KOPT-K1 (cell line): ENCODE measurements at regions not wholly inside any gene's neighbourhood (a gene's known extent, or its start where the extent isn't known, plus 50 kb on each side); places are given as distances from the start of the nearest gene placed in this dataset.

ENCODE experiments used
- H3K27ac ChIP-seq: fragments of 200-600 bp; sonication (generic); 2 replicates; pipeline ENCODE4 v1.5.1; 2016; ENCODE audit warnings: antibody characterized with exemption, mild to moderate bottlenecking, low read depth, low read length; ENCODE audit not compliant: poor library complexity, severe bottlenecking
- H3K36me3 ChIP-seq: fragments of 200-600 bp; sonication (generic); 2 replicates; pipeline ENCODE4 v1.5.1; 2017; ENCODE audit warnings: antibody characterized with exemption, mild to moderate bottlenecking, low read length, moderate library complexity; ENCODE audit not compliant: insufficient read depth
- H3K9me3 ChIP-seq: fragments of 200-600 bp; sonication (generic); 2 replicates; pipeline ENCODE4 v1.5.1; 2017; ENCODE audit warnings: antibody characterized with exemption, low read length, mild to moderate bottlenecking; ENCODE audit not compliant: insufficient read depth, poor library complexity, severe bottlenecking

DNA sequence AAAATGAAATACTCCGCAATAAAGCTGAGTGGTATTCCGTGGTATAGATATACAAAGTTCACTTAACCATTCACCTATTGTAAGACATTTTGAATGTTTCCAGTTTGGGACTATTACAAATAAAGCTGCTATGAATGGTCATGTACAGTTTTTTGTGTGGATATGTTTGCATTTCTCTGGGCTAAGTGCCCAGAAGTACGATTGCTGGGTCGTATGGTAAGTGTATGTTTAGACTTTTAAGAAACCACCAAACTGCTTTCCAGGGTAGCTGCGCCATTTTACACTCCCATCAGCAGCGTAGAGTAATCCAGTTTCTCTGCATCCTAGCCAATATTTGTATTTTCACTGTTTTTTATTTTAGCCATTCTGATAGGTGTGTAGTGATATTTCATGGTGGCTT lies 208.4 kb upstream of the TLE3 start:
- Histone ChIP-seq H3K36me3 (no peaks in the 10 kb centered on the region), H3K9me3 (no peaks in the 10 kb centered on the region), H3K27ac (no peak overlapping the region)

DNA sequence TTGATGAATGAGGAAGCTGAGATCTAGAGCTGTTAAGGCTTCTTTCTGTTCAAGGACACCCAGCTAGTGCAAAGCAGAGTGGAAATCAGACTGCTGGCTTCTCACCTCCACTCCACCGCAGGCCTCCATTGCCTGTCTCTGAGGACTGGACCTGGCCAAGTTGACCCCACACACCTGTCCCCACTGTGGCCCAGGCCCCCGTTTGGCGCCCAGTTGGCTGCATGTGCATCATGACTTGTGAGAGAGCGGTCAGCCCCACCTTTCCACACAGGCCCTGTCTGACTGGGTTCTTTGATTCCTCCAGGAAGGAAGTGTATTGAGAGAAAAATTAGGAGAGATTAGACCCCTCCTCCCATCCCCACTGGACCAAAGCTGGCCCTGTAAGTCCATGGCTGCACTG lies 206.3 kb upstream of the TLE3 start:
- H3K36me3 ChIP-seq = no peaks in the 10 kb centered on the region
- H3K9me3 ChIP-seq = no peaks in the 10 kb centered on the region
- H3K27ac ChIP-seq = no peak overlapping the region

DNA sequence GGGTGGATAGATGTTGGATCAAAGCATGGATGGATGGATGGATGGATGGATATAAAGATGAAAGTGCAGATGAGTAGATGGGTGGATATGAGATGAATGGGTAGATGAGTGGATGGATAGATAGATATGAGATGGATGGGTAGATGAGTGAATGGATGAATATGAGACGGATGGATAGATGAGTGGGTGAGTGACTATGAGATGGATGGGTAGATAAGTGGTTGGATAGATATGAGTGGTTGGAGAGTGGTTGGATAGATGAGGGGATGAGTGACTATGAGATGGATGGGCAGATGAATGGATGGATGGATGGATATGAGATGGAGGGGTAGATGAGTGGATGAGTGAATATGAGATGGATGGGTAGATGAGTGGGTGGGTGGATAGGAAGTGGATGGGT lies 204.6 kb upstream of the TLE3 start:
- no peaks in the 10 kb centered on the region for H3K36me3 ChIP-seq
- no peaks in the 10 kb centered on the region for H3K9me3 ChIP-seq
- H3K27ac ChIP-seq = no peak overlapping the region

DNA sequence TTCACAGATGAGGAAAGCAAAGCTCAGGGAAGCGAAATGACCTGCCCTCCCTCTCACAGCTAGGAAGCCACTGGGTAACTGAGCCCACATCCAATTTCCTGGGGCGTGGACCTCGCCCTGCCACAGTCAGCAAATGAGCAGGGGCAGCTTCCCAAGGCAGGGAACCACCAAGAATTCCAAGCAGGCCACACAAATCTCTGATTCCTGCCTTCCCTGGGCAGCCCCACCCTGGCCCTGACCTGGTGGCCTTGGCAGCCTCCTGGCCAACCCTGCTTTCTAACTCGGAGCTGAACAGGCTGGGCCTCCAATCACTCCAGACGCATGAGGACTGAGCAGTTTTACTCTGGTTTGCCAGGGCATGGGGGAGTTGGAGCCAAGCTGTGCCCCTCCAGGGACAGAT lies 203.7 kb upstream of the TLE3 start:
- Histone ChIP-seq H3K27ac (peak overlapping the region; percentile 87), H3K36me3 (no peaks in the 10 kb centered on the region), H3K9me3 (no peaks in the 10 kb centered on the region)

DNA sequence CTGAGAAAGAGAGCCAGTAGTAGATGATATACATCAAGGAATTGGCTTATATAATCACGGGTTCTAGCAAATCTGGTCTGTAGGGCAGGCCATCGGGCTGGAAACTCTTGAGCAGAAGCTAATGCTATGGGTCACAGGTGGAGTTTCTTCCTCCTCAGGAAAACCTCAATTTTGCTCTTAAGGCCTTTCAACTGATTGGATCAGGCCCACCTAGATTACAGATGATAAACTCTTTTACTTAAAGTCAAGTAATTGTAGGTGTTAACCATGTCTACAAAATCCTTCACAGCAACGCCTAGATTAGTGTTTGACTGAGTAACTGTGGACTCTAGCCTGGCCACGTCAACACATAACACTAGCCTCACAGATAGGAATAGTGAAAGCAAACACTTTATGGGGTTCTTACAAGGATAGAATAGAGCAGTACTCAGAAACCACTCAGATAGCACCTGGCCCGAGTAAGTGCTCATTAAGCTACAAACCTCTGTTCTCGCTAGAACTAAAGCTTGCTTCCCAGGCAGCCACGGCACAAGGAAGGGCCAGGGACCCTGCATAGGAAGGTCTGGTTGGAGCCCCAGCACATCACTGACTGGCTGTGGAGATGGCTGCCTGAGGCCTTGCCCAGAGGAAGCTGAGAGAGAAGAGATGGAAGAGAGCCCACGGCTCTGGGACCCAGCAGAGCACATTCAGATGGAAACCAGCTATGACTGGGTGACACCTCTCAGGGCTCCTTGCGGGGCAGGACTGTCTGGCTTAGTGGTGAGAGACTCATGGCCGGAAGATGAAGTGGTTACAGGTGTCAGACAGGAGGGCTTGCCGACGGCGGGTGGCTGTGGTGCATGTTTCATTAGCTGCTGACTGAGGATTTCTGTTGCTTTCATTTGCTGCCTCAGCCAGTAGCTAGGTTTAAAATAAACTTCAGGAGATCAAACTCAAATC lies 202.5 kb upstream of the TLE3 start:
- Histone ChIP-seq H3K36me3 (no peaks in the 10 kb centered on the region), H3K27ac (peak overlapping the region; percentile 87), H3K9me3 (no peaks in the 10 kb centered on the region)

DNA sequence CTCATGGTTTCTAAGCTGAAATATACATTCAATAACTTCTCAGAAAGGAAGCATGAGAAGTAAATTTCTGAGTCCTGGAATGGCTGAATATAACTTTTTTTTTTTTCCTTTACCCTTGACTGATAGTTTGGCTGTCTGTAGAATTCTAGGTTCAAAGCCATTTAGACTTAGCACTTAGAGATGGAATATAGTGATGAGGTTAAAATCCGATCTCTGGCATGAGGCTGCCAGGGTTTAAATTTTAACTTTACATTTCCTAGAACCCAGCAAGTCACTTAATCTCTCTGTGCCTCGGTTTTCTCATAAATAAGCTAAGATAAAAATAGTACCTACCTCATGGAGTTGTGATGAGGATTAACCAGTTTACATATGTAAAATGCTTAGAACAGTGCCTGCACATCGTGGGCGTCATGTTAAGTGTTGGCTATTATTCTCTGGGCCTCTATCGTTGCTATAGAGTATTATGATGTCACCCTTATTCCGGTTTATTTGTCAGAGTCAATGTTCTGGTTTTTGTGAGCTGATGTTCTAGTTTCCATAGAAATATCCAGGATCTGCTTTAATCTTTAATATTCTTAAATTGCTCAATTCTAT lies 199.8 kb upstream of the TLE3 start:
- H3K9me3 ChIP-seq = no peaks in the 10 kb centered on the region
- no peak overlapping the region for H3K27ac ChIP-seq
- H3K36me3 ChIP-seq = no peaks in the 10 kb centered on the region

DNA sequence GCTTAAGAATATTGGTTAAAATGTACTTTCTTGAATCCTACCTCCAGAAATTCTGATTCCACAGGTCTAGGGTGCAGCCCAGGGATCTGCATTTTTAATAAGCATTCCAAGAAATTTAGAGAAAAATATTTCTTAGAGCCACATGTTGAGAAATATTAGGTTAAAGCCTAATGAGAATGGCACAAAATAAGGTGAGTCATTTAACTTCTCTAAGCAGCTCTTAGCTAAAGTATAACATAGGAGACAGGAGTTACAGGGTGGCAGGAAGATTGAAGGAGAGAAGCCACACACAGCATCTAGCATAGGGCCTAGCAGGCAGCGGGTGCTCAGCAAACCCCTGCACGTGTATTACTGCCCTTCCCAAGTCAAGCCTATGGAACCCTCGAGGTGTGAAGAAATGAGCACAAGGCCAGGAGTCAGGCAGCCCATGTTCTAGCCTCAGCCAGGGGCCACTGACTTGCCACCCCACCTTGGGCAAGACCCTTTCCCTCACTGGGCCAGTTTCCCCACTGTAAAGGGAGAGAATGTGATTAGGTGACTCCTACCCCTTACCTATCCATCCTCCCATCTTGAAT lies 197.1 kb upstream of the TLE3 start:
- no peaks in the 10 kb centered on the region for H3K9me3 ChIP-seq
- no peak overlapping the region for H3K27ac ChIP-seq
- H3K36me3 ChIP-seq = no peaks in the 10 kb centered on the region

DNA sequence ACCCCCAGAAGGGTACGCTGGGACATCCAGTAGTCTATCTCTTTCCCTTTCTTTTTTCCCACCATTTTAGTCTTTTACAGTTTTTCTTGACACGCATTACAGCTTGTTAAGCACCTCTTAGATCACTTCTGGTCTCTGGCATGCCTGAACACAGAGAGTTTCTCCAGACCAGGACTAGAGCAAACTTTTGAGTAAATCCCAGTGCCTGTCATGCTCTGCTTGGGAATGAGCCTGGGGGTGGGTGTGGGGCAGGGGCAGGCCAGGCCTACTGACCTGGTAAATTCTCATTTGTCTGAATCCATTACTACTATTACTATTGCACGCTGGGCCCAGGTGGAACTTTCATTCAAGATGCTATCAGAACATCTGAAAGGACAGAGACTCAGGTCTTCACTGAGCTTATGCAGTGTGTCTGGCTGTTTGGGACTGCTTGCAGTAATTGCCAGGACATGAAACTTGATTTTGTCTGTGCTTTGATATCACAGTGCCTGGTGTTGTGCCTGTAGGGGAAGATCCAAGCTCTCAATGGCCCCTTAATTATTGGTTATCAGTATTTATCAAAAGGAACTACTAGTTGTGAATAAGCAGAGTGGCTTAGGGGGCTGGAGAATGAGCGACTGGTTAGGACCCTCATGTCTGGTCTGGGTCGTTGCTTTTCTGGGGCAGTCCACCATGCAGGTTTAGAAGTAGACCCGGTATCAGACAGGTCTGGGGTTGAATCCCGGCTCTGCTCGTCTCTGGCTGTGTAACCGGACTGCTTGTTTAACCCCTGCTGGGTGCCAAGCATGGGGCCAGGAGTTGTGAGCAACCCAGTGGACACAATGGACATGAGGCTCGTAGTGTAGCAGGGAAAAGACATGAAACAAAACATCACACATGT lies 196.1 kb upstream of the TLE3 start:
- Histone ChIP-seq H3K27ac (no peak overlapping the region), H3K36me3 (no peaks in the 10 kb centered on the region), H3K9me3 (no peaks in the 10 kb centered on the region)

DNA sequence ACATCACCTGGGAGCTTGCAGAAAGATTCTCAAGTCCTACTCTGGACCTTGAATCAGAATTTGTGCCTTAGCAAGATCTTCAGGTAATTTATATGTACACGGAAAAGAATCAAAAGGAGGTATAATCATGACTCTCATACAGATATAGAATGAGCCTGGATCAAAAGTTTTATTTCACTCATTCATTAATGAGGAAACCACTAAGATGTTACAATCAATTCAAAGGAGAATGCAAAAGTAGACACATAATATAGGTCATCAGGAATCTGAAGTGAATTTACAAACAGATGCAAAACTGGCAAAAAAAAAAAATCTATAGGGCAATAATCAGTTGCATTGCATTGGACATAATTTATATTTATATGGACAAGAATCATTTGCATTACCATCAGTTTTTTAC lies 195.4 kb upstream of the TLE3 start:
- H3K9me3 ChIP-seq = no peaks in the 10 kb centered on the region
- no peak overlapping the region for H3K27ac ChIP-seq
- no peaks in the 10 kb centered on the region for H3K36me3 ChIP-seq

DNA sequence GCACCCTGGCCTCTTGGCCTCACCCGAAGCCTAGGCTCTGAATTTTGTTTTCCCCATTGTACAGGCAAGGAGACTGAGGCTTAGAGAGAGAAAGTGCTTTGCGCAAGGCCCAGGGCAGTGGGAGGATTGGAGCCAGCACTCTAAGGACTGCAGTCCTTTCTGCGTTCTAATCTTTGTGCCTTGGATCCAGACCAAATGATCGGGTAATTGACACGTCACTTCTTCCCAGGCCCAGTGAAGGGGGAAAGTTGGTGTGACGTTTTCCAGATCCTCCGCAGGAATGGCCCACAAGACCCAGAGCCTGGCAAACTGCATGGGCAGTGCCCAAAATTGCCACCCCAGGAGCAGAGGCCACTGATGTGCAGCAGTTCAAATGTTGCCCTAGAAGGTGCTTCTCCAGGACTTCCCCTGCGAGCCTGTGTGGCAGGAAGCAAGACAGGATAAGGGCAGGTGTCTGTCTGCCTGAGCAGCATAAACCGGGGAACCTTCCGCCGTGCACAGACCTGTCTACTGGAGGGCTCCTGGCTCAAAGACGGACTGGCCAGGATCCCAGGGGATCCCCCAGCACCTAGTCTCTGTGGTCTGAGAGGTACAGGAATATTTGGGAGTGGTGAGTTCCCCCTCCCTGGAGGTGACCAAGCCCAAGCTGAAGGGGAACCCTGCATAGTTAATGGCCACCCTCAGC lies 194.5 kb upstream of the TLE3 start:
- Histone ChIP-seq H3K9me3 (no peaks in the 10 kb centered on the region), H3K36me3 (no peaks in the 10 kb centered on the region), H3K27ac (no peak overlapping the region)

DNA sequence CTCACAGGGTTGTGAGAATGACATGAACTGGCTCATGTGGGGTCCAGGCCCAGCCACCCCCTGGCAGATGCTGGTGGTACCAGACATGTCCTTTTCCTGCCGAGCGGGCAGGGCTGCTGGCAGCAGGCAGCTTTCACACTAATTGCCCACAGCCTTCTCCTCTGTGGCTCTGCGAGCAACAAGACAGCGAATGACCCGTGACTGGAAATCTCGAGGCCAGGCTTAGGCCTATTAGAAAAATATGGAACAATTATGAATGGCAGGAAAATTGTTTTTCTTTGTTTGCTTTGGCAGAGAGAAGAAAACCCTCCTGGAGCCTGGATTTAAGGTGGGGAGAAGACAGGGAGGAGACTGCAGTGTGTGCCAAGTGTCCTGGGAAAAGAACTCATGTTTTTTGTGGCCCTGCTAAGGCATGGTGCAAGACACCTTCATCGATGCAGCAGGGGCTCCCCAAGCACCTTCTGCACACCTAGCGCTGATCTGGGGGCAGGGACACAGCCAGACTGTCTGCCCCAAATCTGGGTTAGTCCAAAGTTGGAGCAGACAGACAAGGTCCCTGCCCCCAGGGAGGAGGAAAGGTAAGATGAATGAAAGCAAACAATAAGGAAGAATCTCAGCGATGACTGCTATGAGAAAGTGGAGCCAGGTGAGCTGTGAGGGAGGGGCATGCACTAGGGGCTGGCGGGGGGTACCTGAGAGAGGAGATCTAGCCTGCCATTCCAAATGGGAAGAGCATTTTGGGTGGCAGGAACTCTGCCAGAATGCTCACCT lies 193.8 kb upstream of the TLE3 start:
- no peak overlapping the region for H3K27ac ChIP-seq

DNA sequence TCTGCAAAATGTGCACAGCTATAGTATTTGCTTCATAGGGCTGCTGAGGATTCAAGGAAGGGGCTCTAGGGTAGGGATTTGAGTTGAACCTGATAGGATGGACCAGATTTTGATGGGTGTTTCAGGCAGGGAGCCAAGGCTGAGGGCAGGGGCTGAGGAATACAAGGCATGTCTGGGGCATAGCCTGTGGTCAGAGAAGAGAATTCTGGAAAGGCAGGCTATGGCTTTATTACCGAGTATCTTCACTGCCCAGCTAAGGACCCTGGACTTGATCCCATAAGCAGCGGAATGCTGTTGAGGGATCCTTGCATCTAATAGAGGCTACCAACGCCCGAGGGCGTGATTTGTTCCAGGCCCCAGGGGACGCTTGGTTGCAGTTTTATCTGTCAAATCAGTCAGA lies 193.0 kb upstream of the TLE3 start:
- Histone ChIP-seq H3K27ac (no peak overlapping the region), H3K36me3 (no peaks in the 10 kb centered on the region), H3K9me3 (no peaks in the 10 kb centered on the region)

More for the DNA sequence above, 193.8 kb upstream of the TLE3 start:
- Histone ChIP-seq H3K36me3 (no peaks in the 10 kb centered on the region), H3K9me3 (no peaks in the 10 kb centered on the region)

DNA sequence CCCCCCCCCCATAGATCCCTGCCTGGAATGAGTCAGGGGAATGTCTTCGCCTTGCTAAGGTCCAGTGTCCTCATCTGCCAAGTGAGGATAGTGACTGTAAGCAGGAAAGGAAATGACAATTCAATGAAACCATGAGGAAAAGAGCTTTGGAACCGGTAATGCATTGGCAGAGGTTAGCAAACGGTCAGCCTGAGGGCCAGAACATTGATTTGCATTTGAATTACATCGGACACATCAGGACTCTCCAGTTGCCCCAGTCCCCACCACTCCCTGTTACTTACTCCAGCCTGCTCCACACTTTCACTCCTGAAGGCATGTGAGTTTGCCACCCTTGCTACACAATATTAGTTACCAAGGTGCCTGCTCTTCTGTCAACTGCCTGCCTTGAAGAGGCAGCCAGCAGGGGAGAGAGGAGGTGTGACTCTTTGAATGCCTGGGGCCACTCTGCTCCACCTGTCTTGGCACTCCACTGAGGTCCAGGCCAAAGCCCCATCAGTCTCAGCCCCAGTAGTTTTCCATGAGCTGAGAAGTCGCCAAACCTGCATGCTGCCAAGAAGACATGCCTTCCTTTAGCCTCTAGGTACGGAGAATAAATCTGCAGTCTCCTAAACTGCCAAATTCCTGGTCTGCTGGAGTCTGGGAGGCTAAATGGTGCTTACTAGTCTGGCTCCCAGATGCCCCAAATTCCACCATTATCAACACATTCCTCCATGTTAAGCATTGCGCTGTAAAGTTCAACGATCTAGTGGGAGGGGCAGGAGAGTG lies 191.7 kb upstream of the TLE3 start:
- Histone ChIP-seq H3K27ac (no peak overlapping the region), H3K36me3 (no peaks in the 10 kb centered on the region), H3K9me3 (no peaks in the 10 kb centered on the region)
